Head of caudate nucleus (tissue), 42 donors: ENCODE measurements at regions not wholly inside any gene's neighbourhood (a gene's known extent, or its start where the extent isn't known, plus 50 kb on each side); places are given as distances from the start of the nearest gene placed in this dataset.
"Not testable (repeated sequence)": the region's sequence is repeated elsewhere in the genome, so short reads cannot be mapped to it uniquely, and the experiment has no call there.

Experiments
- DNase-seq, 42 donors: peaks; one replicate each; pipeline versions ENCODE4 v3.0.0 to v3.0.0-alpha.2; 2020 to 2021; ENCODE audit warnings: mixed read lengths in 7 of 42
- intact Hi-C: fragments of 100-400 bp; cut with DNase I; formaldehyde crosslinking; loops from one replicate; pipeline ENCODE4 v1.15.0; 2022

DNA sequence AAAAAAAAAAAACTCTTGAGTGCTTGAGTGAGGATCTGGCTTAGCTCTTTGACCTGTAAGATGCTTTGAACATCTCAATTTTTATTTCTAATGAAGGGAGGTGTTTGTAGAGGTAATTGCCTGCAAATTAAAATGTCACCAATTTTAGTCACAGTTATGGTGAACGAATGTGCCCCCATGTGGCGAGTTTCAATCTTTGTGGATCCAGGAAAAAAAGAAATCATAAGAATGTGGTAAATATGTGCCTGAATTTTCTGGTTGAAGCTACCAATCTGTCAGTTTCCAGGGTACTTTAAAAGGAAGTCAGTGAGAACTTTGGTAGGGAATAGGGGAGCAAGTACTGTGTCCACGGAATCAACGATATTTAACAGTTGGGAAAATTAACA is 1772.4 kb upstream of the CDH9 start:
- peak in 5 of 42 donors; percentile 10 to 40 (median 28) for DNase-seq
- intact Hi-C loops = no loop called here

DNA sequence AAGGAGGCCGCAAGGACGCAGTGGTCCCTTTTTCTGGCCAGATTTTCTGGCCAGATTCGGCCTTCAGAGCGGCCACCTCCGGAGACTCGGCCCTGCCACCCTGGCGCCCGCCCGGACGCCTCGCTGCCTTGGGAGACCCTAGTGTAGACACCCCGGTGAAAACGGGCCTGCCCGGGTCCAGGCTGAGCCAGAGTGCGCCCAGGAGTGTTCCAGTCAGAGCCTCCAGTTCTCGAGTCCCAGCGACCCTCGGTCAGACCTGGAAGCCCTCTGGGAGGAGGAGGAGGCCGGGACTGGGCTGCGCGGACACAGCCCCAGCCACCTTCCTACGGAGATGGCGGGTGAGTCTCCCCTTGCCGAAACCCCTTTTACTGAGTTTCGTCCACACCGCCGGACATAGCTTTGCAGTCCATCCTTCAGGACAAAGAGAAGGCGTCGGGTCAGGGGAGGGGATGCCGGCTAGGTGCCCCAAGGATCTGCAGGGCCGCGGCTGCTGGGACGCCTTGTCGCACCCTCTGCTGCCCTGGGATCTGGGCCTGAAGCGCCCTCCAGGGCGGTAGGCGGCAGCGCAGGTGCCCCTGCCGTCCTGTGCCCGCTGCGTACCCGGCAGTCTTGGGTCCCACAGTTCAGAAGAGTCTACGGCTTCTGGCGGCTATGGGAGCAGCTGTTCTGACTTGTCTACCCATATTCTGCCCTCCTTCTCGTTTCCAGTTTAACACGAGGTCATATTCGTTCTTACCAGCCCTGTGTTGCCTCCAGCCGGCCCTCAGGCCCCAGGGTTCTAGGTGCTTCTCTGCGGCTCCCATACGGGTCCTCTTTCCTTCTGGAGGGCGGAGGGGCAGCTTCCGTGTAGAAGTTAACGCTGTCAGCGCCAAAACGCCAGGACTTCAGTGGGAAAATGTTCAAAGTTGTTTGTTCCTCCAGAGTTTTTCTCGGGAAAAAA is 1771.7 kb upstream of the CDH9 start:
- intact Hi-C loops = no loop called here
- DNase-seq = peak in 2 of 42 donors; percentile 11 to 25

DNA sequence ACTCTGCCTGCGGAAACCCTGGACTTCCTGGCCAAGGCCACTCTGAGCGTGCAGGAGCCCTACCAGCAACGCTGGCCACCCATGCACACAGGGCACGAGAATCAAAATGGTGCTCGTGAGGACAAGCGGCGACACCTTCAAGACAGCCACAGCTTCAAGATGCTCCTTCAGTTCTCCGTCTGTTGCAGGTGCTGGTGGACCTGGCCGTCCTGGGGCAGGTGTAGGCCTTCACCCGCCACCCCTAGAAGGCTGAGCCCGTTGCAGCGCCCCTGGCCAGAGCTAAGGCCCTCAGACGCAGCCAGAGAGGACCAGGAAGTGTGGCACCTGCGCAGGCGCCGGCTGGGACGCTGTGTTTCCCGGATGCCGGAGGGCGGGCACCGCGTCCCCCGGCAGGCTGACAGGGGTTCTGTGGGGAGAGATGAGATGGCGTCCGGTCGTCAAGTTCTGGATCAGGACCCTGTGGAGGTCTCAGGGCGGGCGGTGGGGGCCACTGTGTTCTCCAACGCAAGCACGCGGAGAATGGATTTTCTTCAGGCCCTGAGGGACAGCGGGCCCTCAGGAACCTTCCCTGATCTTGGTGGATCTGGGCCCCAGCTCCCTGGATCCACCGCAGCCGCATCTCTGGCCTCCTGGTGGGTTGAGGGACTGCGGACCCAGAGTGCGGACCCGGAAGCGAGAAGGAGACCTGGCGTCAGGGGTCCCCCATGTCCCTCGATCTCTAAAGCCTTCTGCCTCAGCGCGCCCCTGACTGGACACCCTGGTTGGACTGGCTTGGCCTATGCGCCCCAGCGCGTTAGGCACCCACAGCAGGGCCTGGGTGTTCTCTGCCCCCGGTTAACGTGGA is 1770.8 kb upstream of the CDH9 start:
- DNase-seq = no peak
- intact Hi-C loops = no loop called here

DNA sequence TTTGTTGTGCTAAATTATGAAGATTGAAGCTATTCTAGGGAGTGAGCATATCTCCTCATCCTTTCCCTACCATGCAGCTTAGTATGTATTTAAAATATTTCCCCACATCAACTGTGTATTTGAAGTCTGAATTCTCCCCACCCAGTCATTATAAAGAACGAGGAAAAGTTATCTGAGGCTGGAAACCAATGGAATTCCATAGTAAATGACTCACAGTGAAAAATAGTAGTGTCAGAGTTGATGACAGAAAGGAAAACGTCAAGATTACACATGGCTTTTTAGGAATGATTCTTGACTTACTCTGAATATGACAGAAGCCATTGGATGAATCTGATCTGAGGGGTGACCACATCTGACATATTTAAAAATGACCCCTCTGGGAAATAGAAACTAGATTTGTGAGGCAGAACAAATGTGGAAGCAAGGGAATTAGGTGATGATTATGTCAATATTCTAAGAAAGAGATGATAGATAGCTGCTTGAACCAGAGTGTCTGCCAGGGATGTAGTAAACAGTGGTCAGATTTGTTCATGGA is 1768.9 kb upstream of the CDH9 start:
- DNase-seq = no peak
- intact Hi-C loops = no loop called here

DNA sequence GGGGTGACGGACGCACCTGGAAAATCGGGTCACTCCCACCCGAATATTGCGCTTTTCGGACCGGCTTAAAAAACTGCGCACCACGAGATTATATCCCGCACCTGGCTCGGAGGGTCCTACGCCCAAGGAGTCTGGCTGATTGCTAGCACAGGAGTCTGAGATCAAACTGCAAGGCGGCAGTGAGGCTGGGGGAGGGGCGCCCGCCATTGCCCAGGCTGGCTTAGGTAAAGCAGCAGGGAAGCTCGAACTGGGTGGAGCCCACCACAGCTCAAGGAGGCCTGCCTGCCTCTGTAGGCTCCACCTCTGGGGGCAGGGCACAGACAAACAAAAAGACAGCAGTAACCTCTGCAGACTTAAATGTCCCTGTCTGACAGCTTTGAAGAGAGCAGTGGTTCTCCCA is 1760.6 kb upstream of the CDH9 start:
- intact Hi-C loops = not testable (repeated sequence)

DNA sequence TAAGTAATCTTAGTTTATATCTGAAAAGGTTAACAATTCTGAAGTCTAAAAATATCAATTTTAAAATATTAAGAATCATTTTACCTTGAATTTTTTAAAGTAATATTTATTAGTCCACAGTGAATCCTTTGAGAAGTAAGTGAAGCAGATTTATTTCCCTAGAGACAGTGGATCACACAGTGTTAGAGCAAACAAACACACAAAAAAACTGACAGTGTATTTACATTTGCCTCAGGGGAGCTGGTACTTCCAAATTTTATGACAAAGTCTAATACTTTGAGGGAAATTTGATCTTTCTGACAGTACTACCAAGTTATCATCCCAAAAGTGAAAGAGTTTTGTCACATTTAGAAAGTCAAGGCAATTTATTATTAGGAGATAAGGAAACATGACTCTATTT is 1750.6 kb upstream of the CDH9 start:
- intact Hi-C loops = no loop called here
- no peak for DNase-seq

More for the DNA sequence above, 1760.6 kb upstream of the CDH9 start:
- not testable (repeated sequence) for DNase-seq

DNA sequence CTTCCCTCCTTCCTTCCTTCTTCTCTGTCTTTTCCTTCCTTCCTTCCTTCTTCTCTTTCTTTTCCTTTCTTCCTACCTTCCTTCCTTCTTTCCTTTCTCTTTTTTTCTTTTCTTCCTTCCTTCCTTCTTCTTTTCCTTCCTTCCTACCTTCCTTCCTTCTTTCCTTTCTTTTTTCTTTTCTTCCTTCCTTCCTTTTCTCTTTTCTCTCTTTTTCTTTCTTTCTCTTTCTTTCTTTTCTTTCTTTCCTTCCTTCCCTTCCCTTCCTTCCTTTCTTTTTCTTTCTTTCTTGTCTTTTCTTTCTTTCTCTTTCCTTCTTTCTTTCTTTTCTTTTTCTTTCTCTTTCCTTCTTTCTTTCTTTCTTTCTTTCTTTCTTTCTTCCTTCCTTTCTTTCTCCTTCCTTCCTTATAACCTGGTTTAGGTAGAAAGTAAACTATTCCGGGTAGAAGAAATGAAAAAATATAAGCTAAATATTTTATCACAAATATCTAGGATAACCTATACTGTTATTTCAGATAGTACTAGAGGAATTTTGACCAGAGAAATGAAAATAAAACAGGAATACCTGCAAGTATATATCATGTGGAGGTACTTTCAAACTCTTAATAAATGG is 1741.8 kb upstream of the CDH9 start:
- intact Hi-C loops = no loop called here
- no peak for DNase-seq

DNA sequence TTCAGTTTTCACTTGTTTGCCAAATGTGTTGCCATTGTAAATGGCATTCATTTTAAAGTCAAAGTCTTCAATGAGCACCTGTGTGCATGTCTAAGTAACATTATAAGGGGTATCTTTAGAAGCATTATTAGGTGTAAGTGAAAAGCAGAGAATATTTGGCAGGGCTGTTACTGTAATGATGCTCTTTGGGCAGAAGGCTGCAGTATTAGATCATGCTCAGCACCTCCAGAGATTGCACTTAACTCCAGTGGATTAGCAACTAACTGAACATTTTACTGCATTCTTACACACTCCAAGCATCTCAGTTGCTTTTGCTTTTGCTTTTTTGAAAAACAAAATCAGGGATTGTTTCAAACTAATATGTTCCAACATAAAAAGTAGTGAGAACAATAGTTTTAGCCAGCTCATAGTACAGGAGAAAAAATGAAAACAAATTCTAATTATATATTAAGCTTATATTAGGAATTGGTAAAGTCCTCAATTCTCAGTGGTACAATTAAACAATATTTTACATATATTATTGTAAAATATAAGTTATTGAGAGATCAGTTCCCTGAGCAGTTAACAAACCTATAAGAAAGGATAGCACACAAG is 1740.9 kb upstream of the CDH9 start:
- no peak for DNase-seq
- intact Hi-C loops = no loop called here

DNA sequence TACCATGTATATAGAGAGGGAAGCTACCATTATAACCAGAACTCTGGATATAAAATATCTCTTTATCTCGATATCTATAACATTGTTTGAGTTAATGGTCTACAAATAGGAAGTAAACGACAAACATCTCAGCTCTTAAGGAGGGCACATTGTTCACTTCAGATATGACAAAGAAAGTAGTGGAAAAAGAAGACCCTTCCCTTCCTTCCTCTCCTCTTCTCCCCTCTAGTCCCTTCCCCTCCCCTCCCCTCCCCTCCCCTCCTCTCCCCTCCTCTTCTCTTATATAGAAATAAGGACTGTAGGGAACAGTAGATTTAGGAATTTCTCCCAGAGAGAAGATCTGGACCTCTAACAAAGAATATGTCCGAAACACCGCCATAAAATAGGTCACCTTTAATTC is 1731.9 kb upstream of the CDH9 start:
- intact Hi-C loops = no loop called here

DNA sequence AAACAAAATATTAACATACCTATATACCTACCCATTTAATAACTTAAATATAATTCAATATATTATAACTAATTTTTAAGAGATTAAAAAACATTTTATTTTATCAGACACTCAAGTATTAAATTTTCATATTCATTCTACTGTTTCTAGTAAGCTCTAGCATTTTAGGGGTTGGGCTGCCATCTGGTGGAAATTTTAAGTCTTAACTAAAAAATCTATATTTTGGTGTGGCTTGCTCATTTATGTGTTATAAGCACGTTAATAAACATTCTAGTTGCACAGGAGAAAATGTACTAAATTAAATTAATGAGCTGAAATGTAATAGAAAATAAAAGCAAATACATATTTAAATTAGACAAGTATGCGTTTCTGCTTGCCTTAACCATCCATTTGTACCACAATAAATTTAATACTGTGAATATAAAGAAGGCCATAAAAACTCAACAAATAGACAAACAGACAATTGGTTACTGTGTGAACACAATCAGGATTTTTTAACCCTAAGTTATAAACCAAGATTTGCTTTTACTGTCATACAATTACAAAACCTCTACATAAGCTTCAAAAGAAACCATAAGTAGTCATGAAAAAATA is 1728.3 kb upstream of the CDH9 start:
- intact Hi-C loops = no loop called here
- peak in 19 of 42 donors; percentile 5 to 55 (median 28) for DNase-seq

More for the DNA sequence above, 1731.9 kb upstream of the CDH9 start:
- DNase-seq = no peak

DNA sequence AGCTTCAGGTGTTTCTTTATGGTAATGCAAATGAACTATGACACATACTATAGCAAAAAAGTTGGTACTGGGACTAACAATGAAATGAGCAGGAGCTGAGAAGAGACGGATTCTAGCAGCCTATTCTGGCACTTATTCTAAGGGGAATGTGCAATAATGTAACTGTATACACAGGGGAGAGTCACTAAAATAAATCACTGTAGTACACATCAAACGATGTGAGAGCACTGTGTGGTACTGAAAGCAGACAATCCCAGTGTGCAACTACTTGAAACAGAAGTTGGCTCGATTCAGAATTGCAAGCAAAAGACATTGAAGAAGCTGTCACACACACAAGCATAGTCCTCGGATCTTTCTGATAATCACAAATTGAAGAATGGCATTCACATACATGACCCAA is 1713.0 kb upstream of the CDH9 start:
- no peak for DNase-seq
- intact Hi-C loops = no loop called here

DNA sequence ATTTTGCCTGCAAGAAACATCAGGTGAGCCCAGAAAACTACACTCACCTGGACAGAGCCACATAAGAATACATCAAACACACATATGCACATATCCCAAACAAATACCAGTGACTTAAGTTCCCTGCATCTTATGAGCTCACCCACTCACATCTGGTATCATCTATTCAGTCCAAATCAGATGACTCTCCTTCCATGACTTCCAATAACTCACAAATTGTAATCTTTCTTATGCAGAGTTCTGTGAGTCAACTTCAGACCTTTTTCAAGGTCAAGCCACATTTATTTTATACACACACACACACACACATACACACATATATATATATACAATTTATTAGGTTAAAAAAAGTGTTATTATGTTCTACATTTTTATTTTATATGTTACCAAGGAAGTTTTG is 1711.9 kb upstream of the CDH9 start:
- intact Hi-C loops = no loop called here
- DNase-seq = no peak

DNA sequence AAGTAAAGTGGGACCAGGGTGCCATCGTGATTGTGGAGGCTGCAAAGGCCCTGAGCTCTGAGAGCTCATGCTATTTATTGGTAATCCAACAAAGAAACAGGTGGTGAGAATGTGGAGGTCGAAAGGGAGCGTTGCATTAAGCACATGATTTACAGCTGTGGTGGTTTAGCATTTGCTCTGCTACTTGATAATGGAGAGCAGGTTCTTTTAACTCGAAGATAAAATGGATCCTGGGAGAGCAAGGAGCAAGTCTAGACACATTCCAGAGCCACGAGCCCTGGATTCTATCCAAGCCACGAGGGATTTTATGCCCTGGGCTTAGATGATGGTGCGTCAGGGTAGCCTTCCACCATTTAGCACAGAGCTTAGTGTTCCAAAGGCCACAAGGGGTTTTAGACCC is 1710.1 kb upstream of the CDH9 start:
- intact Hi-C loops = no loop called here
- no peak for DNase-seq

DNA sequence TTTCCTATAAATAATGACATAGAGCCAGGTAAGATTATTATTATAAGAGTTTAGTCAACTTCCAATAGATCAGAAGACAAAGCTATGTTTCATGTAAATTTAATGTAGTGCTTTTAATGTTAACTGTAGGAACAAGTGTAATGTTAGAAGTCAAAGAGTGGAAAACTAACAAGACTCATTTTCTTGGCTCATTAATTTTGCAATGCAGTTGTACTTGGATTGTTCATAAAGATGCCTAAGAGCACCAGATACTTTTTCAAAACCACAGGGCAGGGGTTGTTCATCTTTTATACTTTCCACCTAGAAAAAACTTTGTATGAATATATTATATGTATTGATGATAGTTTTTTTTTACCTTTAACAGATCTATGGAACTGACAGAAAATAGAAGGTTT is 1705.3 kb upstream of the CDH9 start:
- no peak for DNase-seq
- intact Hi-C loops = no loop called here

DNA sequence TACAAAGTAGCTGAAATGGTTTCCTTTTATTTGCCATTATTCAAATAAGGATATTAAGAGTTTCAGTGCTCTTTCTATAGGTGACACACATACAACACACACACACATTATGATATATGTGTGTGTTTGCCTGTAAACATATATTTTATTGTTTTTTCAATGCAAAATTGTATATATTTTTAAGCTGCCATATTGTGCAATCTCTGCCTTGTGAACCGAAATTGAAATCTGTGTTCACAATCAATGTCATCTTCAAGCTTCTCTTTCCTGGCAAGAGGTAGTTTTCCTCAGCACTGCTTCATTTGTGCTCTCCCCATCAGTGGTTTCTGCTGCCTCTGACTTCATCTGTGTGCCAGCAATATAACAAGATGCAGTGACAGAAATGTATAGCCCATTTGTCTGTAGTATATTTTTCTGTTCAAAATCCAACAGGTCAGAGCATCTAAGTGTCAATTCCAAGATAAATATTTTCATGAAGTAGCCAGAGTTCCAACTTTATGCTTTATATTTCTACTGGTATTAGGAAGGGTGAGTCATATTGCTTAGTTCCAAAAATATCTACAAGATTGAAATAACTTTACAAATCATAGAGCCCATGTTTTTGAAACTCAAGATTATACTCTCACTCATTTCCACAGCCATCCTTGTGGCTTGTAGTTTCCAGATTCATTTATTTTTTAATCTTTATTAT is 1704.8 kb upstream of the CDH9 start:
- DNase-seq = no peak
- intact Hi-C loops = no loop called here

DNA sequence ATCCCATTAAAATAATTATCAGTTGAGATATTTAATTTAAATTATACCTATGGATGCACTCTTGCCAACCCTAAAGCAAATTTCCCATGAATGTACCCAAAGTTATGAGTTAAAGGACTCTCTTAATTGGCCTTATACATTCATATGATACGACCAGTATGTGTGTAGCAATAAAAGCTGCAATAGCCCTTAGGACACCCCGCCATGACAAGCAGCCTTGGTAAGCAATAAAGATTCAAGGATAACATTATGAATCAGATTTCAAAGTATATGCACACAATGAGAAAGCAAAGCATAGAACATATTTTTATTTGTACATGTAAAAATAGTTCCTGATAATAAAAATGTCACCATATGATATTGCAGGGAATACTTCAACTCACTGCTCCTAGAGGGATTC is 1699.3 kb upstream of the CDH9 start:
- no peak for DNase-seq
- intact Hi-C loops = no loop called here

DNA sequence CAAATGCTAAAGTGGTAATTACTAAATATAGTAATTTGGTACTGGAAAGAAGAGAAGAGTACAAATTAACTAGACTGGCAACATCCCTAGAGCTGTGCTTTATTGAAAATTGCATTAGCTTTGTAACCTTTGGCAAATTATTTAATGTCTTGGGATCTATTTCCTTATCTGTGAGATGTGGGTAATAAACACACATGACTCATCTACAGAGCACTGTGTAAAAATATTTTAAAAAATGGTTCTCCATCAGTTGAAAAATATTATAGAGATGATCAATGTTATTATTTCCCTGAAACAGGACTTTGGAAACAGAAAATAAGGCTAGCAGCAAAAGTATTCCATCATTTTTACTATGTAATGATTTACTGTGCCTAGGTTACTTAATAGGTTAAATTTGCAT is 1698.8 kb upstream of the CDH9 start:
- intact Hi-C loops = no loop called here
- no peak for DNase-seq

DNA sequence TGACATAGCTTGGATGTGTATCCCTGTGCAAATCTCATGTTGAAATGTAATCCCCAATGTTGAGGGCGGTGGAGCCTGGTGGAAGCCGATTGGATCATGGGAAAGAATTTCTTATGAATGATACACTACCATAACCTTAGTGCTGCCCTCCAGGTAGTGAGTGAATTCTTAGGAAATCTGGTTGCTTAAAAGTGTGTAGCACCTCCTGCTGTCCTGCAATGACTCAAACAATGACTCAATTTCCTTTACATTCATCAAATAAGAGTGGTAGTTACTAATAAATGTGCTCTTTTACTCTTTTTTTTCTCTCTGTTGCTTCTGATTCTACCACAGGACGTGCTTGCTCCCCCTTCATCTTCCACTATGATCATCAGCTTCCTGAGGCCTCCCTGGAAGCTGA is 1696.0 kb upstream of the CDH9 start:
- intact Hi-C loops = no loop called here
- no peak for DNase-seq
